Neural cell (in vitro differentiated cells): ENCODE measurements at regions not wholly inside any gene's neighbourhood (a gene's known extent, or its start where the extent isn't known, plus 50 kb on each side); places are given as distances from the start of the nearest gene placed in this dataset.

Experiments
- EP300 ChIP-seq: fragments of 450-650 bp; conservative IDR thresholded peaks from 2 replicates; pipeline ENCODE4 v1.6.1; 2014; ENCODE audit warnings: antibody characterized with exemption, mild to moderate bottlenecking, moderate library complexity; ENCODE audit not compliant: poor library complexity, severe bottlenecking
- EZH2 ChIP-seq: fragments of 200-600, 300-800 bp; shearing (Covaris generic), sonication (generic); IDR thresholded peaks from 2 replicates; pipeline ENCODE4 v1.6.1; 2014; ENCODE audit warnings: antibody characterized with exemption, low read length, borderline replicate concordance, mild to moderate bottlenecking; ENCODE audit not compliant: insufficient read depth, poor library complexity, severe bottlenecking
- POLR2AphosphoS5 ChIP-seq: IDR thresholded peaks from 2 replicates; pipeline ENCODE4 v1.6.1; 2012
- RAD21 ChIP-seq: fragments of 450-650 bp; conservative IDR thresholded peaks from 2 replicates; pipeline ENCODE4 v1.6.1; 2014; ENCODE audit warnings: antibody characterized with exemption, mild to moderate bottlenecking, moderate library complexity
- TAF1 ChIP-seq: IDR thresholded peaks from 2 replicates; pipeline ENCODE4 v1.6.1; 2012; ENCODE audit warnings: low read depth
- TF ChIP-seq, protein P1 (sequence below): fragments of 450-650 bp; IDR thresholded peaks from 2 replicates; pipeline ENCODE4 v1.5.1; 2014; ENCODE audit warnings: antibody characterized with exemption, mild to moderate bottlenecking, moderate library complexity; ENCODE audit not compliant: poor library complexity, severe bottlenecking
- TF ChIP-seq, protein P2 (sequence below): IDR thresholded peaks from 2 replicates; pipeline ENCODE4 v1.6.1; 2012; ENCODE audit warnings: borderline replicate concordance

- TF ChIP-seq, protein P1, sequence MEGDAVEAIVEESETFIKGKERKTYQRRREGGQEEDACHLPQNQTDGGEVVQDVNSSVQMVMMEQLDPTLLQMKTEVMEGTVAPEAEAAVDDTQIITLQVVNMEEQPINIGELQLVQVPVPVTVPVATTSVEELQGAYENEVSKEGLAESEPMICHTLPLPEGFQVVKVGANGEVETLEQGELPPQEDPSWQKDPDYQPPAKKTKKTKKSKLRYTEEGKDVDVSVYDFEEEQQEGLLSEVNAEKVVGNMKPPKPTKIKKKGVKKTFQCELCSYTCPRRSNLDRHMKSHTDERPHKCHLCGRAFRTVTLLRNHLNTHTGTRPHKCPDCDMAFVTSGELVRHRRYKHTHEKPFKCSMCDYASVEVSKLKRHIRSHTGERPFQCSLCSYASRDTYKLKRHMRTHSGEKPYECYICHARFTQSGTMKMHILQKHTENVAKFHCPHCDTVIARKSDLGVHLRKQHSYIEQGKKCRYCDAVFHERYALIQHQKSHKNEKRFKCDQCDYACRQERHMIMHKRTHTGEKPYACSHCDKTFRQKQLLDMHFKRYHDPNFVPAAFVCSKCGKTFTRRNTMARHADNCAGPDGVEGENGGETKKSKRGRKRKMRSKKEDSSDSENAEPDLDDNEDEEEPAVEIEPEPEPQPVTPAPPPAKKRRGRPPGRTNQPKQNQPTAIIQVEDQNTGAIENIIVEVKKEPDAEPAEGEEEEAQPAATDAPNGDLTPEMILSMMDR, result no peak
- TF ChIP-seq RAD21 (no peak), POLR2AphosphoS5 (no peak), EP300 (no peak), EZH2 (no peak), TAF1 (no peak)
- TF ChIP-seq, protein P2, sequence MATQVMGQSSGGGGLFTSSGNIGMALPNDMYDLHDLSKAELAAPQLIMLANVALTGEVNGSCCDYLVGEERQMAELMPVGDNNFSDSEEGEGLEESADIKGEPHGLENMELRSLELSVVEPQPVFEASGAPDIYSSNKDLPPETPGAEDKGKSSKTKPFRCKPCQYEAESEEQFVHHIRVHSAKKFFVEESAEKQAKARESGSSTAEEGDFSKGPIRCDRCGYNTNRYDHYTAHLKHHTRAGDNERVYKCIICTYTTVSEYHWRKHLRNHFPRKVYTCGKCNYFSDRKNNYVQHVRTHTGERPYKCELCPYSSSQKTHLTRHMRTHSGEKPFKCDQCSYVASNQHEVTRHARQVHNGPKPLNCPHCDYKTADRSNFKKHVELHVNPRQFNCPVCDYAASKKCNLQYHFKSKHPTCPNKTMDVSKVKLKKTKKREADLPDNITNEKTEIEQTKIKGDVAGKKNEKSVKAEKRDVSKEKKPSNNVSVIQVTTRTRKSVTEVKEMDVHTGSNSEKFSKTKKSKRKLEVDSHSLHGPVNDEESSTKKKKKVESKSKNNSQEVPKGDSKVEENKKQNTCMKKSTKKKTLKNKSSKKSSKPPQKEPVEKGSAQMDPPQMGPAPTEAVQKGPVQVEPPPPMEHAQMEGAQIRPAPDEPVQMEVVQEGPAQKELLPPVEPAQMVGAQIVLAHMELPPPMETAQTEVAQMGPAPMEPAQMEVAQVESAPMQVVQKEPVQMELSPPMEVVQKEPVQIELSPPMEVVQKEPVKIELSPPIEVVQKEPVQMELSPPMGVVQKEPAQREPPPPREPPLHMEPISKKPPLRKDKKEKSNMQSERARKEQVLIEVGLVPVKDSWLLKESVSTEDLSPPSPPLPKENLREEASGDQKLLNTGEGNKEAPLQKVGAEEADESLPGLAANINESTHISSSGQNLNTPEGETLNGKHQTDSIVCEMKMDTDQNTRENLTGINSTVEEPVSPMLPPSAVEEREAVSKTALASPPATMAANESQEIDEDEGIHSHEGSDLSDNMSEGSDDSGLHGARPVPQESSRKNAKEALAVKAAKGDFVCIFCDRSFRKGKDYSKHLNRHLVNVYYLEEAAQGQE, result no peak
These were observed 240.1 kb upstream of the ADARB2 start for GRCh38 chr10:1977461-1977860.
